CD4-positive, alpha-beta T cell (primary cell): ENCODE measurements at regions not wholly inside any gene's neighbourhood (a gene's known extent, or its start where the extent isn't known, plus 50 kb on each side); places are given as distances from the start of the nearest gene placed in this dataset.

ENCODE experiments used
- ATAC-seq: fragments of 200-7000 bp; cut with Tn5 transposase; one replicate; pipeline ENCODE4 v1.10.0; 2022; ENCODE audit warnings: mild to moderate bottlenecking; ENCODE audit not compliant: poor library complexity
- CTCF ChIA-PET: fragments of 350-600 bp; sonication (Branson Sonifier 250); formaldehyde crosslinking; loops from one replicate; lab custom pipeline; 2021; ENCODE audit warnings: antibody characterized with exemption, inconsistent platforms; lab: Charles Lee
- POLR2A ChIA-PET: fragments of 350-600 bp; sonication (Branson Sonifier 250); formaldehyde crosslinking; loops from one replicate; lab custom pipeline; 2021; ENCODE audit warnings: antibody characterized with exemption, inconsistent platforms; lab: Charles Lee
- DNase-seq, 14 experiments: peaks; one replicate each; pipeline ENCODE4 v3.0.0-alpha.2; 2013 to 2020; ENCODE audit warnings: mixed read lengths in 2 of 14
- H3K27ac ChIP-seq, 2 donors: one replicate each; pipeline versions ENCODE4 v1.5.1 to v1.7.0; 2013; ENCODE audit warnings: low read length in 2 of 2, low read depth in 1 of 2, mild to moderate bottlenecking in 1 of 2
- H3K27me3 ChIP-seq, 2 experiments: 1 replicate in 1 of 2; 2 replicates in 1 of 2; pipeline versions ENCODE4 v1.6.1 to v1.7.0; 2013; ENCODE audit warnings: low read length in 2 of 2, control low read depth in 1 of 2, mild to moderate bottlenecking in 1 of 2, moderate library complexity in 1 of 2; ENCODE audit not compliant: insufficient read depth in 2 of 2, control insufficient read depth in 1 of 2
- H3K36me3 ChIP-seq: one replicate; pipeline ENCODE4 v1.6.1; 2013; ENCODE audit warnings: low read length, control low read depth; ENCODE audit not compliant: insufficient read depth
- H3K4me1 ChIP-seq: one replicate; pipeline ENCODE4 v1.6.1; 2013; ENCODE audit warnings: low read length, control low read depth; ENCODE audit not compliant: insufficient read depth
- H3K4me3 ChIP-seq: one replicate; pipeline ENCODE4 v1.5.1; 2013; ENCODE audit warnings: mild to moderate bottlenecking, low read length, moderate library complexity
- H3K9me3 ChIP-seq, 2 experiments: 1 replicate in 1 of 2; 2 replicates in 1 of 2; pipeline versions ENCODE4 v1.6.1 to v1.7.0; 2013; ENCODE audit warnings: low read length in 2 of 2, mild to moderate bottlenecking in 2 of 2, control low read depth in 1 of 2, moderate library complexity in 1 of 2; ENCODE audit not compliant: control insufficient read depth in 1 of 2, insufficient read depth in 1 of 2
- H3K27ac Mint-ChIP-seq: one replicate; pipeline ENCODE4 v1.8.0; 2020; ENCODE audit warnings: mixed read lengths
- H3K27me3 Mint-ChIP-seq: one replicate; pipeline ENCODE4 v1.8.0; 2021; ENCODE audit warnings: mixed read lengths
- H3K36me3 Mint-ChIP-seq: one replicate; pipeline ENCODE4 v1.8.0; 2021; ENCODE audit warnings: low read depth, mixed read lengths
- H3K4me1 Mint-ChIP-seq: one replicate; pipeline ENCODE4 v1.8.0; 2021; ENCODE audit warnings: low read depth, mixed read lengths
- H3K4me3 Mint-ChIP-seq: one replicate; pipeline ENCODE4 v1.8.0; 2020; ENCODE audit warnings: mild to moderate bottlenecking, mixed read lengths
- H3K9me3 Mint-ChIP-seq: one replicate; pipeline ENCODE4 v1.8.0; 2020; ENCODE audit warnings: mixed read lengths
- CTCF ChIP-seq: fragments of 200-600 bp; IDR thresholded peaks from one replicate; pipeline ENCODE4 v1.8.0; 2022; ENCODE audit warnings: antibody characterized with exemption, mild to moderate bottlenecking
- intact Hi-C, 2 experiments: fragments of 100-400 bp; cut with DNase I in 1 of 2; cut with micrococcal nuclease in 1 of 2; formaldehyde crosslinking; loops; one replicate each; pipeline versions ENCODE4 v1.15.1 to v1.9.0; 2023 to 2025; cut with DNase I, micrococcal nuclease

- no peaks in the 10 kb centered on the region for H3K36me3 Mint-ChIP-seq
These were observed 1288.7 kb upstream of the SORCS1 start for GRCh38 chr10:108453166-108453565.

GRCh38 chr10:108452533-108452932 lies 1288.0 kb upstream of the SORCS1 start:
- no peak overlapping the region for H3K27ac Mint-ChIP-seq
- Histone ChIP-seq H3K4me3 (no peak overlapping the region), H3K9me3 (no peaks in the 10 kb centered on the region), H3K27me3 (no peaks in the 10 kb centered on the region), H3K4me1 (no peaks in the 10 kb centered on the region), H3K36me3 (no peaks in the 10 kb centered on the region), H3K27ac (no peak overlapping the region)
- intact Hi-C loops, result no loop called here
- ChIA-PET POLR2A (no interaction called here), CTCF (no interaction called here)
- H3K4me3 Mint-ChIP-seq, result no peak overlapping the region
- no peak for DNase-seq
- no peak for ATAC-seq
- no peaks in the 10 kb centered on the region for H3K36me3 Mint-ChIP-seq
- H3K27me3 Mint-ChIP-seq, result no peaks in the 10 kb centered on the region
- TF ChIP-seq CTCF, result no peak
- no peaks in the 10 kb centered on the region for H3K4me1 Mint-ChIP-seq
- peaks cover 13% of the 10 kb centered on the region for H3K9me3 Mint-ChIP-seq

More at GRCh38 chr10:108453166-108453565, 1288.7 kb upstream of the SORCS1 start:
- intact Hi-C loops, result no loop called here
- ChIA-PET CTCF (no interaction called here), POLR2A (no interaction called here)
- Histone ChIP-seq H3K4me3 (no peak overlapping the region), H3K27ac (no peak overlapping the region), H3K27me3 (no peaks in the 10 kb centered on the region), H3K4me1 (no peaks in the 10 kb centered on the region), H3K9me3 (no peaks in the 10 kb centered on the region), H3K36me3 (no peaks in the 10 kb centered on the region)
- Mint-ChIP-seq H3K9me3 (peaks cover 13% of the 10 kb centered on the region), H3K27ac (no peak overlapping the region), H3K4me1 (no peaks in the 10 kb centered on the region), H3K4me3 (no peak overlapping the region), H3K27me3 (no peaks in the 10 kb centered on the region)
- DNase-seq (no peak), ATAC-seq (no peak)
- no peak for TF ChIP-seq CTCF

- Histone ChIP-seq H3K36me3 (no peaks in the 10 kb centered on the region), H3K27ac (no peak overlapping the region), H3K4me3 (no peak overlapping the region), H3K4me1 (no peaks in the 10 kb centered on the region), H3K9me3 (no peaks in the 10 kb centered on the region), H3K27me3 (no peaks in the 10 kb centered on the region)
- no peaks in the 10 kb centered on the region for H3K4me1 Mint-ChIP-seq
- ChIA-PET POLR2A (no interaction called here), CTCF (no interaction called here)
- H3K36me3 Mint-ChIP-seq, result no peaks in the 10 kb centered on the region
- intact Hi-C loops, result no loop called here
- no peak overlapping the region for H3K4me3 Mint-ChIP-seq
- H3K27me3 Mint-ChIP-seq, result no peaks in the 10 kb centered on the region
- no peak for TF ChIP-seq CTCF
- ATAC-seq (no peak), DNase-seq (no peak)
- H3K27ac Mint-ChIP-seq, result no peak overlapping the region
- H3K9me3 Mint-ChIP-seq, result peaks cover 11% of the 10 kb centered on the region
These were observed 1285.8 kb upstream of the SORCS1 start for GRCh38 chr10:108450280-108450679.
